Uterus (tissue), 2 donors: ENCODE measurements at regions not wholly inside any gene's neighbourhood (a gene's known extent, or its start where the extent isn't known, plus 50 kb on each side); places are given as distances from the start of the nearest gene placed in this dataset.

Source experiments
- POLR2A ChIP-seq, 2 donors: fragments of 450-650 bp; IDR thresholded peaks; one replicate each; pipeline ENCODE4 v1.6.1; 2016; ENCODE audit warnings: antibody characterized with exemption in 2 of 2, mild to moderate bottlenecking in 1 of 2, moderate library complexity in 1 of 2
- TF ChIP-seq, protein P1 (sequence below), 4 experiments: fragments of 200-600 bp in 2 of 4; fragments of 450-650 bp in 2 of 4; sonication (generic) in 2 of 4; IDR thresholded peaks; one replicate each; pipeline ENCODE4 v1.5.1; 2016 to 2019; ENCODE audit warnings: antibody characterized with exemption in 4 of 4, mild to moderate bottlenecking in 2 of 4, moderate library complexity in 1 of 4

- TF ChIP-seq, protein P1, sequence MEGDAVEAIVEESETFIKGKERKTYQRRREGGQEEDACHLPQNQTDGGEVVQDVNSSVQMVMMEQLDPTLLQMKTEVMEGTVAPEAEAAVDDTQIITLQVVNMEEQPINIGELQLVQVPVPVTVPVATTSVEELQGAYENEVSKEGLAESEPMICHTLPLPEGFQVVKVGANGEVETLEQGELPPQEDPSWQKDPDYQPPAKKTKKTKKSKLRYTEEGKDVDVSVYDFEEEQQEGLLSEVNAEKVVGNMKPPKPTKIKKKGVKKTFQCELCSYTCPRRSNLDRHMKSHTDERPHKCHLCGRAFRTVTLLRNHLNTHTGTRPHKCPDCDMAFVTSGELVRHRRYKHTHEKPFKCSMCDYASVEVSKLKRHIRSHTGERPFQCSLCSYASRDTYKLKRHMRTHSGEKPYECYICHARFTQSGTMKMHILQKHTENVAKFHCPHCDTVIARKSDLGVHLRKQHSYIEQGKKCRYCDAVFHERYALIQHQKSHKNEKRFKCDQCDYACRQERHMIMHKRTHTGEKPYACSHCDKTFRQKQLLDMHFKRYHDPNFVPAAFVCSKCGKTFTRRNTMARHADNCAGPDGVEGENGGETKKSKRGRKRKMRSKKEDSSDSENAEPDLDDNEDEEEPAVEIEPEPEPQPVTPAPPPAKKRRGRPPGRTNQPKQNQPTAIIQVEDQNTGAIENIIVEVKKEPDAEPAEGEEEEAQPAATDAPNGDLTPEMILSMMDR (IDR thresholded peaks at IDR 0.05), result no peak
- no peak for TF ChIP-seq POLR2A (IDR thresholded peaks at IDR 0.05)
Measured at GRCh38 chr18:67589325-67589724, 72.8 kb upstream of the DSEL start.
